ENCODE measurements at regions not wholly inside any gene's neighbourhood (a gene's known extent, or its start where the extent isn't known, plus 50 kb on each side); places are given as distances from the start of the nearest gene placed in this dataset.

- Histone ChIP-seq H3K9me3 (ENCODE audit: control insufficient read depth in 3 of 3, low read length in 3 of 3) (no peaks in the 10 kb centered on the region), H3K36me3 (ENCODE audit: control insufficient read depth in 3 of 3, insufficient read depth in 3 of 3, low read length in 3 of 3) (no peaks in the 10 kb centered on the region), H3K4me3 (ENCODE audit: low read length in 3 of 3) (no peak overlapping the region), H3K4me1 (ENCODE audit: control insufficient read depth in 3 of 3, insufficient read depth in 3 of 3, low read length in 3 of 3) (peaks cover 18 to 27% (median 23%) of the 10 kb centered on the region in 3 donors), H3K9ac (ENCODE audit: low read depth in 1 of 3, low read length in 3 of 3) (no peak overlapping the region), H3K27ac (ENCODE audit: low read depth, low read length) (no peak overlapping the region), H3K27me3 (ENCODE audit: control insufficient read depth in 3 of 3, insufficient read depth in 3 of 3, low read length in 3 of 3) (no peaks in the 10 kb centered on the region)
Observed at GRCh38 chr5:159827861-159828260, 88.4 kb upstream of the ADRA1B start.

GRCh38 chr5:159832073-159832472 is 84.2 kb upstream of the ADRA1B start:
- peaks cover 0 to 3% (median 2%) of the 10 kb centered on the region in 3 donors for H3K4me1 ChIP-seq (ENCODE audit: control insufficient read depth in 3 of 3, insufficient read depth in 3 of 3, low read length in 3 of 3)
- H3K9me3 ChIP-seq (ENCODE audit: control insufficient read depth in 3 of 3, low read length in 3 of 3) = no peaks in the 10 kb centered on the region
- H3K27me3 ChIP-seq (ENCODE audit: control insufficient read depth in 3 of 3, insufficient read depth in 3 of 3, low read length in 3 of 3) = no peaks in the 10 kb centered on the region
- no peak overlapping the region for H3K4me3 ChIP-seq (ENCODE audit: low read length in 3 of 3)
- H3K9ac ChIP-seq (ENCODE audit: low read depth in 1 of 3, low read length in 3 of 3) = no peak overlapping the region
- H3K27ac ChIP-seq (ENCODE audit: low read depth, low read length) = no peak overlapping the region
- no peaks in the 10 kb centered on the region for H3K36me3 ChIP-seq (ENCODE audit: control insufficient read depth in 3 of 3, insufficient read depth in 3 of 3, low read length in 3 of 3)

- Histone ChIP-seq H3K36me3 (ENCODE audit: control insufficient read depth in 3 of 3, insufficient read depth in 3 of 3, low read length in 3 of 3) (no peaks in the 10 kb centered on the region), H3K4me1 (ENCODE audit: control insufficient read depth in 3 of 3, insufficient read depth in 3 of 3, low read length in 3 of 3) (no peaks in the 10 kb centered on the region), H3K9me3 (ENCODE audit: control insufficient read depth in 3 of 3, low read length in 3 of 3) (no peaks in the 10 kb centered on the region), H3K9ac (ENCODE audit: low read depth in 1 of 3, low read length in 3 of 3) (no peak overlapping the region), H3K27me3 (ENCODE audit: control insufficient read depth in 3 of 3, insufficient read depth in 3 of 3, low read length in 3 of 3) (no peaks in the 10 kb centered on the region), H3K4me3 (ENCODE audit: low read length in 3 of 3) (no peak overlapping the region), H3K27ac (ENCODE audit: low read depth, low read length) (no peak overlapping the region)
Observed at GRCh38 chr5:159833088-159833487, 83.2 kb upstream of the ADRA1B start.

- Histone ChIP-seq H3K27me3 (ENCODE audit: control insufficient read depth in 3 of 3, insufficient read depth in 3 of 3, low read length in 3 of 3) (no peaks in the 10 kb centered on the region), H3K36me3 (ENCODE audit: control insufficient read depth in 3 of 3, insufficient read depth in 3 of 3, low read length in 3 of 3) (no peaks in the 10 kb centered on the region), H3K4me1 (ENCODE audit: control insufficient read depth in 3 of 3, insufficient read depth in 3 of 3, low read length in 3 of 3) (no peaks in the 10 kb centered on the region), H3K4me3 (ENCODE audit: low read length in 3 of 3) (no peak overlapping the region), H3K27ac (ENCODE audit: low read depth, low read length) (no peak overlapping the region), H3K9me3 (ENCODE audit: control insufficient read depth in 3 of 3, low read length in 3 of 3) (no peaks in the 10 kb centered on the region), H3K9ac (ENCODE audit: low read depth in 1 of 3, low read length in 3 of 3) (no peak overlapping the region)
Observed at GRCh38 chr5:159833846-159834245, 82.4 kb upstream of the ADRA1B start.

GRCh38 chr5:159835548-159835947 is 80.7 kb upstream of the ADRA1B start:
- Histone ChIP-seq H3K27ac (ENCODE audit: low read depth, low read length) (no peak overlapping the region), H3K4me1 (ENCODE audit: control insufficient read depth in 3 of 3, insufficient read depth in 3 of 3, low read length in 3 of 3) (no peaks in the 10 kb centered on the region), H3K9me3 (ENCODE audit: control insufficient read depth in 3 of 3, low read length in 3 of 3) (no peaks in the 10 kb centered on the region), H3K9ac (ENCODE audit: low read depth in 1 of 3, low read length in 3 of 3) (no peak overlapping the region), H3K27me3 (ENCODE audit: control insufficient read depth in 3 of 3, insufficient read depth in 3 of 3, low read length in 3 of 3) (no peaks in the 10 kb centered on the region), H3K36me3 (ENCODE audit: control insufficient read depth in 3 of 3, insufficient read depth in 3 of 3, low read length in 3 of 3) (no peaks in the 10 kb centered on the region), H3K4me3 (ENCODE audit: low read length in 3 of 3) (no peak overlapping the region)

GRCh38 chr5:159836691-159837090 is 79.6 kb upstream of the ADRA1B start:
- Histone ChIP-seq H3K27ac (ENCODE audit: low read depth, low read length) (no peak overlapping the region), H3K27me3 (ENCODE audit: control insufficient read depth in 3 of 3, insufficient read depth in 3 of 3, low read length in 3 of 3) (no peaks in the 10 kb centered on the region), H3K9ac (ENCODE audit: low read depth in 1 of 3, low read length in 3 of 3) (no peak overlapping the region), H3K36me3 (ENCODE audit: control insufficient read depth in 3 of 3, insufficient read depth in 3 of 3, low read length in 3 of 3) (no peaks in the 10 kb centered on the region), H3K9me3 (ENCODE audit: control insufficient read depth in 3 of 3, low read length in 3 of 3) (no peaks in the 10 kb centered on the region), H3K4me1 (ENCODE audit: control insufficient read depth in 3 of 3, insufficient read depth in 3 of 3, low read length in 3 of 3) (no peaks in the 10 kb centered on the region), H3K4me3 (ENCODE audit: low read length in 3 of 3) (no peak overlapping the region)

GRCh38 chr5:159837860-159838259 is 78.4 kb upstream of the ADRA1B start:
- H3K9ac ChIP-seq (ENCODE audit: low read depth in 1 of 3, low read length in 3 of 3) = no peak overlapping the region
- no peaks in the 10 kb centered on the region for H3K9me3 ChIP-seq (ENCODE audit: control insufficient read depth in 3 of 3, low read length in 3 of 3)
- no peaks in the 10 kb centered on the region for H3K36me3 ChIP-seq (ENCODE audit: control insufficient read depth in 3 of 3, insufficient read depth in 3 of 3, low read length in 3 of 3)
- no peaks in the 10 kb centered on the region for H3K27me3 ChIP-seq (ENCODE audit: control insufficient read depth in 3 of 3, insufficient read depth in 3 of 3, low read length in 3 of 3)
- no peak overlapping the region for H3K4me3 ChIP-seq (ENCODE audit: low read length in 3 of 3)
- no peak overlapping the region for H3K27ac ChIP-seq (ENCODE audit: low read depth, low read length)
- H3K4me1 ChIP-seq (ENCODE audit: control insufficient read depth in 3 of 3, insufficient read depth in 3 of 3, low read length in 3 of 3) = no peaks in the 10 kb centered on the region

- Histone ChIP-seq H3K4me3 (ENCODE audit: low read length in 3 of 3) (no peak overlapping the region), H3K27me3 (ENCODE audit: control insufficient read depth in 3 of 3, insufficient read depth in 3 of 3, low read length in 3 of 3) (no peaks in the 10 kb centered on the region), H3K27ac (ENCODE audit: low read depth, low read length) (no peak overlapping the region), H3K9me3 (ENCODE audit: control insufficient read depth in 3 of 3, low read length in 3 of 3) (no peaks in the 10 kb centered on the region), H3K36me3 (ENCODE audit: control insufficient read depth in 3 of 3, insufficient read depth in 3 of 3, low read length in 3 of 3) (no peaks in the 10 kb centered on the region), H3K4me1 (ENCODE audit: control insufficient read depth in 3 of 3, insufficient read depth in 3 of 3, low read length in 3 of 3) (no peaks in the 10 kb centered on the region), H3K9ac (ENCODE audit: low read depth in 1 of 3, low read length in 3 of 3) (no peak overlapping the region)
Observed at GRCh38 chr5:159838551-159839222, 77.6 kb upstream of the ADRA1B start.

GRCh38 chr5:159844267-159845121 is 71.8 kb upstream of the ADRA1B start:
- H3K4me3 ChIP-seq (ENCODE audit: low read length in 3 of 3) = no peak overlapping the region
- no peaks in the 10 kb centered on the region for H3K36me3 ChIP-seq (ENCODE audit: control insufficient read depth in 3 of 3, insufficient read depth in 3 of 3, low read length in 3 of 3)
- no peak overlapping the region for H3K27ac ChIP-seq (ENCODE audit: low read depth, low read length)
- no peaks in the 10 kb centered on the region for H3K27me3 ChIP-seq (ENCODE audit: control insufficient read depth in 3 of 3, insufficient read depth in 3 of 3, low read length in 3 of 3)
- no peaks in the 10 kb centered on the region for H3K9me3 ChIP-seq (ENCODE audit: control insufficient read depth in 3 of 3, low read length in 3 of 3)
- no peak overlapping the region for H3K9ac ChIP-seq (ENCODE audit: low read depth in 1 of 3, low read length in 3 of 3)
- H3K4me1 ChIP-seq (ENCODE audit: control insufficient read depth in 3 of 3, insufficient read depth in 3 of 3, low read length in 3 of 3) = peaks cover 0 to 6% (median 3%) of the 10 kb centered on the region in 3 donors

GRCh38 chr5:159849437-159850083 is 66.7 kb upstream of the ADRA1B start:
- Histone ChIP-seq H3K4me1 (ENCODE audit: control insufficient read depth in 3 of 3, insufficient read depth in 3 of 3, low read length in 3 of 3) (peaks cover 6 to 13% (median 13%) of the 10 kb centered on the region in 3 donors), H3K9me3 (ENCODE audit: control insufficient read depth in 3 of 3, low read length in 3 of 3) (no peaks in the 10 kb centered on the region), H3K9ac (ENCODE audit: low read depth in 1 of 3, low read length in 3 of 3) (no peak overlapping the region), H3K4me3 (ENCODE audit: low read length in 3 of 3) (no peak overlapping the region), H3K27me3 (ENCODE audit: control insufficient read depth in 3 of 3, insufficient read depth in 3 of 3, low read length in 3 of 3) (no peaks in the 10 kb centered on the region), H3K36me3 (ENCODE audit: control insufficient read depth in 3 of 3, insufficient read depth in 3 of 3, low read length in 3 of 3) (no peaks in the 10 kb centered on the region), H3K27ac (ENCODE audit: low read depth, low read length) (peak overlapping the region; percentile 66)

All from skeletal muscle tissue (tissue), 3 donors.